Activated CD4-positive, alpha-beta memory T cell treated with anti-CD3 and anti-CD28 coated beads, Interleukin-2, amount 10 ng/mL, durations not matched to agents 7 days and 5 days (primary cell): ENCODE measurements at regions not wholly inside any gene's neighbourhood (a gene's known extent, or its start where the extent isn't known, plus 50 kb on each side); places are given as distances from the start of the nearest gene placed in this dataset.
"Not testable (repeated sequence)": the region's sequence is repeated elsewhere in the genome, so short reads cannot be mapped to it uniquely, and the experiment has no call there.

Source experiments
- CTCF ChIA-PET: fragments of 350-600 bp; sonication (Branson Sonifier 250); formaldehyde crosslinking; loops from one replicate; lab custom pipeline; 2021; ENCODE audit warnings: antibody characterized with exemption, inconsistent platforms; lab: Charles Lee
- POLR2A ChIA-PET: fragments of 350-600 bp; sonication (Branson Sonifier 250); formaldehyde crosslinking; loops from one replicate; lab custom pipeline; 2021; ENCODE audit warnings: antibody characterized with exemption; lab: Charles Lee
- DNase-seq: peaks from one replicate; pipeline ENCODE4 v3.0.0-alpha.2; 2020
- H3K27ac Mint-ChIP-seq: one replicate; pipeline ENCODE4 v1.8.0; 2021; ENCODE audit warnings: mild to moderate bottlenecking, mixed read lengths
- H3K27me3 Mint-ChIP-seq: one replicate; pipeline ENCODE4 v1.8.0; 2021; ENCODE audit warnings: mixed read lengths
- H3K36me3 Mint-ChIP-seq: one replicate; pipeline ENCODE4 v1.8.0; 2021; ENCODE audit warnings: low read depth, mixed read lengths
- H3K4me1 Mint-ChIP-seq: one replicate; pipeline ENCODE4 v1.8.0; 2021; ENCODE audit warnings: mixed read lengths
- H3K4me3 Mint-ChIP-seq: one replicate; pipeline ENCODE4 v1.8.0; 2021; ENCODE audit warnings: mild to moderate bottlenecking, mixed read lengths
- H3K9me3 Mint-ChIP-seq: one replicate; pipeline ENCODE4 v1.8.0; 2021; ENCODE audit warnings: mixed read lengths

DNA sequence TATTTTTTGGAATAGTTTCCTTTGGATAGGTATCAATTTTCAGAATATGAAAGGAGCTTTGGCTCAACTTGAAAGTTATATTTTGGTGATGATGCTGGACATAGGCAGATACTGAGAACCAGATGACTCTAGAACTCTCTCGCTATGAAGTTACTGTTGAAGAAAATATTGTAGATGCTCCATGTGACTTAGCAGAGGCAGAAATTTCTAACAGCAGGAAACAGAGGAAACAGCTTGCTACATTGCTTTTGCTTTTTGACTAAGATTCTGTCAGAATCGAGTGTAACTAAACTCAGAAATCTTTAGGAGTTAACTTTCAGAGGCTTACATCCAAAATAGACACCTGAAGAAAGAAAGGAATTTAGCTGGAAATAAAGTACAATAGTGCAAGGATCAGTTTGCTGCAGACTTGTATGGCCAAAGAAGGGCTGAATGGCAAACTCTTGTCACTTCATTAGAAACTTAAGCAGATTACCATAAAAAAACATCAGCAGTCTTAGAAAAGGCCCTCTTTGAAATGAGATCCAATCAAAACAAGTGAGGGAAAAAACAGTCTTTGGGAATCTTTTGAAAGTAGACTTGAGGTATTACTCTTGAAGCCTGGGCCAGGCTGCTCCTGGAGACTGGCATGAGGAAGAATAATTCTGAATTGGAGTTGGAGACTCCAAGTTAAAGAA, 911.8 kb downstream of the FSCB start:
- Mint-ChIP-seq H3K4me3 (no peak overlapping the region), H3K36me3 (no peaks in the 10 kb centered on the region), H3K27ac (no peak overlapping the region), H3K9me3 (peaks cover 21% of the 10 kb centered on the region), H3K4me1 (no peaks in the 10 kb centered on the region), H3K27me3 (no peaks in the 10 kb centered on the region)
- CTCF ChIA-PET = no interaction called here
- DNase-seq = no peak
- POLR2A ChIA-PET = no interaction called here

DNA sequence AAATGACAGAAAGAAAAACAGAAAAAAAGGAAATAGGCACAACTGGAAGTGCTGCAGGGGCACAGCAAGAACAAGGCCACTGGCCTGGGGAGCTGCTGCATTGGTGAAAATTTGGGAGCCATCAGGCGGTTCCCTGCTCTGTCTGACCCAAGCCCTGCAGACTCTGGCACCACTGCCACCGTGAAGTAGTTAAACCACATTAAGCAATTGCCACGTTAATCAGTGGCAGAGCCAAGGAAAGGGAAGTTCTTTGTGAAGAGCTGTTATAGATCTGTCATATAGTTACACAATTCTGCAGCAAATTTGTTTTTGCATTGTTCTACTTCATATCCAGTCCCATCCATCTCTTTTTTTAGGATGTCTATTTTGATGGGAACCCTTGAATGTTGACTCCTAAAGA, 915.3 kb downstream of the FSCB start:
- Mint-ChIP-seq H3K4me3 (no peak overlapping the region), H3K36me3 (no peaks in the 10 kb centered on the region), H3K27me3 (no peaks in the 10 kb centered on the region), H3K27ac (no peak overlapping the region), H3K9me3 (peaks cover 18% of the 10 kb centered on the region), H3K4me1 (no peaks in the 10 kb centered on the region)
- no peak for DNase-seq
- CTCF ChIA-PET = no interaction called here
- POLR2A ChIA-PET = no interaction called here

DNA sequence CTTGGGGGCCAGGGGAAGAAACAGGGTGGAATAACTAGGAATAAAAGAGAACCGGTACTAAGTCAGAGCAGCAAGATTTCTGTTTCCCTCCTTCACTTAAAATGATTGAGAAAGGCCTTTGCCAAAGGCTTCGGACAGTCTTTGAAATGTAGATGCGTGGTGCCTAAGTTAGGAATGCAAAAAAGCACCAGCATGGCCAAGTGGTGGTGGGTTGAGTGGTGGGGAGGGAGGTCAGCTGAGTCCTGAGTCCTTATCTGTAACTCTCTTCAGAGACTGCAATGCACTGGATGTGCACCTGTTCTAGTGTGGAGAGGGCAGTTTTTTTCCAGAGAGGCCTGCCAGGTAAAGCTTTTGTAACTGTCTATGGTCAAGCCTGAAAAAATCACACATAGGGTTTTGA, 919.9 kb downstream of the FSCB start:
- no peak for DNase-seq
- Mint-ChIP-seq H3K27me3 (no peaks in the 10 kb centered on the region), H3K36me3 (no peaks in the 10 kb centered on the region), H3K4me1 (no peaks in the 10 kb centered on the region), H3K9me3 (peaks cover 15% of the 10 kb centered on the region), H3K27ac (no peak overlapping the region), H3K4me3 (no peak overlapping the region)
- POLR2A ChIA-PET = no interaction called here
- CTCF ChIA-PET = interaction anchor here (0.6 kb wide), 1 partner anchor 8 kb away, joined by 3 read pairs; no protein-coding TSS in a partner anchor

DNA sequence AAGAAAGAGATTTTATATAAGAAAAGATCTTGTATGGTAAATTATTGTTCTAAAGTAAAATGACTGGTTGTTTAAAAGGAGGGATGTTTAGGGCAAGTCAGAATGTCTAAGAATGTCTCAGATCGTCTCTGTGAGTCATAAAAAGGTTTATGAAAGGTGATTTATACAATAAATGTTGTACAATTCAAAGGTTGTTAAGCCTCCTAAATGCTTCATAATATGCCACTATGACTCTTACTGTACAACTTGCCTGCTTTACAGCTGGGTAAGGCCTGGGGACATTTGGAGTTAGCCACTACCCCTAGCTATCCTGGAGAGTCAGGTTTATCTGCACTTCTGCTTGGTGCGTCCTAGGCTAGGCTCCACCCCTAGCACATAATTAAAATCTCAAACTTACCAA, 927.4 kb downstream of the FSCB start:
- DNase-seq = no peak
- CTCF ChIA-PET = no interaction called here
- H3K36me3 Mint-ChIP-seq = no peaks in the 10 kb centered on the region
- H3K4me3 Mint-ChIP-seq = no peak overlapping the region
- no peaks in the 10 kb centered on the region for H3K4me1 Mint-ChIP-seq
- no peaks in the 10 kb centered on the region for H3K27me3 Mint-ChIP-seq
- H3K9me3 Mint-ChIP-seq = peaks cover 12% of the 10 kb centered on the region
- H3K27ac Mint-ChIP-seq = no peak overlapping the region
- POLR2A ChIA-PET = no interaction called here

DNA sequence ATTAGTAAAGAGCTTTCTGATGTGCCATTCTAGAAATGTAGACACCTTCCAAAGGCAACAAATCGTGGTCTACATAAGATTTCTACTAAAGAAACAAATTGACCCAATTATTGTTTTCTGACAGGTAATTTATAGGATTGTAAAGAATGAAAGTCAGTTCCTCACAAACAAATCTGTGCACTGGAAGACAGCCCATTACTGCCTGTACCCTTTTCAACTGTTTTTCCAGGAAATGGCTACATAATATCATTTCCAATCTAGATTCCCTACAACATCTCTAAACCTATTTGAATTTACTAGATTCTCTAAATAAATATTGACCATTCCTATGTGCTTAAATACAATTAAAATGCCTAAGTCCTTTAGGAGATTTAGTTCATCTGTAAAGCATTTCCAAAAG, 939.1 kb downstream of the FSCB start:
- no peak for DNase-seq
- POLR2A ChIA-PET = no interaction called here
- Mint-ChIP-seq H3K27ac (no peak overlapping the region), H3K4me1 (no peaks in the 10 kb centered on the region), H3K4me3 (no peak overlapping the region), H3K9me3 (peaks cover 5% of the 10 kb centered on the region), H3K36me3 (no peaks in the 10 kb centered on the region), H3K27me3 (no peaks in the 10 kb centered on the region)
- CTCF ChIA-PET = no interaction called here

DNA sequence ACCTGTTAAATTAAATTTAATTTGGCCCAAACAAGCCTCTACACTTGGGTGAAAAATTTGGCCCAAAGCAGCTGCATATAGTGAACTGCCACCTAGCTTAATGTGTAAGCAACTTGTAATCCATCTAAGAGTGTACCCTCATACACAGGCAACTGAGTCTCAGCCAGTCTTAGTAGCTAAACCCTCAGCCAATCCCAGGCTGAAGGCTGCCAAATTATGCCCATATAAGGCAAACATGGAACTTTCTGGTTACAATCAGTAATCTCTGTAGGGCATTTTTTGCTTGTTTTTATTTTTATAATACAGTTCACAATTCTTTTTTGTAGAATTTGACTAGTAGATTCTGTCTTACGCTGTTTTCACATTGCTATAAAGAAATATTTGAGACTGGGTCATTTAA, 958.7 kb downstream of the FSCB start:
- no peak for DNase-seq
- Mint-ChIP-seq H3K9me3 (peaks cover 3% of the 10 kb centered on the region), H3K27me3 (no peaks in the 10 kb centered on the region), H3K4me1 (no peaks in the 10 kb centered on the region), H3K36me3 (no peaks in the 10 kb centered on the region), H3K4me3 (no peak overlapping the region), H3K27ac (no peak overlapping the region)
- ChIA-PET POLR2A (no interaction called here), CTCF (no interaction called here)

DNA sequence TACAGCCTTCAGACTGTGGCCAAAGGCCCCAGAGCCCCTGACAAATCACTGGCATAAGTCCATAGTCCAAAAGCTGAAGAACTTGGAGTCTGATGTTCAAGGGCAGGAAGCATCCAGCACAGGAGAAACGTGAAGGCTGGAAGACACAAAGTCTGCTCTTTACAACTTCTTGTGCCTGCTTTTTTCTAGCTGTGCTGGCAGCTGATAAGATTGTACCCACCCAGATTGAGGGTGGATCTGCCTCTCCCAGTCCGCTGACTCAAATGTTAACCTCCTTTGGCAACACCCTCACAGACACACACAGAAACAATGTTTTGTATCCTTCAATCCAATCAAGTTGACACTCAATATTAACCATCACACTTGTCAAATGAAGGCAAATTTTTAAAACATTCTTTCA, 959.5 kb downstream of the FSCB start:
- H3K4me3 Mint-ChIP-seq, POLR2A ChIA-PET, CTCF ChIA-PET, H3K4me1 Mint-ChIP-seq, DNase-seq, H3K27me3 Mint-ChIP-seq, H3K9me3 Mint-ChIP-seq, H3K27ac Mint-ChIP-seq, H3K36me3 Mint-ChIP-seq: not testable (repeated sequence)

DNA sequence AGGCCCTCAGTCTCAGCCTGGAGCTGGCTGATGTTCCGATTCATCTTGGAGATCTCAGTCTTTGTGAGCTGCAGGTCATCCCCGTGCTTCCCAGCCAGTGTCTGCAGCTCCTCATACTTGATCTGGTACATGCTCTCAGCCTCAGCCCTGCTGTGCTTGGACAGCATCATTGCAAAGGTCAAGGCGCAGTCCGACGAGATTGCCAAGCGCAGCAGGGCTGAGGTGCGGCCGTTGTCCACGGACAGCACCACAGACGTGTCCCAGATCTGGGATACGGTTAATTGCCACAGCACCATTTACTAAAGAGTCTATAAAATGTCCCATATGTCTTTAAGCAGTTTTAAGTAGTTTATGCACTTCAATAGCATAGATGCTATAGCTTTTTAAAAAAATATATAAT, 965.7 kb downstream of the FSCB start:
- CTCF ChIA-PET = no interaction called here
- Mint-ChIP-seq H3K9me3 (peaks cover 20% of the 10 kb centered on the region), H3K27ac (no peak overlapping the region), H3K4me3 (no peak overlapping the region), H3K36me3 (no peaks in the 10 kb centered on the region), H3K4me1 (no peaks in the 10 kb centered on the region), H3K27me3 (no peaks in the 10 kb centered on the region)
- POLR2A ChIA-PET = no interaction called here
- no peak for DNase-seq

DNA sequence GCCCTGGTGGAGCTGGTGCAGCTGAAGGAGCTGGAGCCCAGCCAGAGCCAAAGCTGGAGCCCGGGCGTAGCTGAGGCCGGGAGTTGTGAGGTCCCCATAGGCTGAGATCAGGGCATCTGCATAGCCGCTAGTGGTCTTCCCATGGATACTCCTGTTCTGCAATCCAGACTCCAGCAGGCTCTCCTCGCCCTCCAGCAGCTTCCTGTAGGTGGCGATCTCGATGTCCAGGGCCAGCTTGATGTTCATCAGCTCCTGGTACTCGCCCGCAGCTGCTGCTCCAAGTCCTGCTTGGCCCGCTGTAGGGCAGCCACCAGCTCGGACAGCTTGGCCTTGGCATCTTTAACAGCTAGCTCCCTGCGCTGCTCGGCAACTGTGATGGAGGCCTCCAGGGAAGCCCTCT, 966.1 kb downstream of the FSCB start:
- ChIA-PET POLR2A (no interaction called here), CTCF (no interaction called here)

DNA sequence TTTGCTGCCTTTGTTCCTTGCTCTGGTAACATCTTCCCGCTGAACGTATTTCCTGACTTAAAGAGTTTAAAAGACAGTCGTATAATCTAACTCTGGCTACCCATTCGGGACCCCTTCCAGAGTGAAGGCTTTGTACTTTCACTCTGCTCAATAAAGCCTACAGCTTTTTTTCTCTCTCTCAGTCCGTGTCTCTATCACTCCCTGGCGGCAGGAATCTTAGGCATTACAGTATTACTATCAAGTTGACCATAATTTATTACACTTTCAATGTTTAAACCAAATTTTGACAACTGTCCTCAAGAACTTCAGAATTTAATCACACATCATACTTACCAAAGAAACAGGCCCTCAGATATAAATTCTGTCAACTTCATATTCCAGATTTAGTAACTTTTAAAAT, 967.9 kb downstream of the FSCB start:
- no peaks in the 10 kb centered on the region for H3K27me3 Mint-ChIP-seq
- CTCF ChIA-PET = no interaction called here
- no peaks in the 10 kb centered on the region for H3K4me1 Mint-ChIP-seq
- H3K27ac Mint-ChIP-seq = no peak overlapping the region
- H3K4me3 Mint-ChIP-seq = no peak overlapping the region
- peaks cover 27% of the 10 kb centered on the region for H3K9me3 Mint-ChIP-seq
- no peaks in the 10 kb centered on the region for H3K36me3 Mint-ChIP-seq
- no peak for DNase-seq
- POLR2A ChIA-PET = no interaction called here

More for the DNA sequence above, 966.1 kb downstream of the FSCB start:
- Mint-ChIP-seq H3K4me3 (no peak overlapping the region), H3K27me3 (no peaks in the 10 kb centered on the region), H3K9me3 (peaks cover 20% of the 10 kb centered on the region), H3K36me3 (no peaks in the 10 kb centered on the region), H3K4me1 (no peaks in the 10 kb centered on the region), H3K27ac (no peak overlapping the region)
- DNase-seq = no peak

DNA sequence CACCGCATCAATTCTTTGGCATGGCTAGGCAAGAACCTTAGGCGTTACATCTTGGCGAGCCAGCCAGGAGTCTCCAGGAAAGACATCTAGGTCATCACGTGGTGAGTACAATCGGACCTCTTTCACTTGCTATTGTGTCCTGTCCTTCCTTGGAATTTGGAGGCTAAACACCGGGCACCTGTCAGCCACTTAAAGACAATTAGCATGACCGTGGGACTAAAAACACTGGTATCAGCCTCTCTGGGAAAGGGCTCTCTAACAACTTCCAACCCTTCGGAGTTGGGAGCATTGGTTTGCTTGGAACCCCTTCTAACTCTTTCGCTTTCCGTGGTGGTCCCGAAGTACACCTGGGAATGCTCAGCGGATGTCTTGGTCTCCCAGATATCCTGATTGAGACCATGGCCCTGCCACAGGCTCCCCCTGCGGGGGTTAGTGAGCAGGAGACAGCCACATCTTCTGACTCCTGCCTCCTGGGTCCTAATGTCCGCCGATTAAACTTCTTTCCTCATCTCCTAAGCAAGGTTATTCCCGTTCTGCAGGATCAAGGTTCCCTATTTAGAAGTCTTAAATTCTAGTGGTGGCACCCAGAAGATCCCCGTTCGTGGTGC, 971.7 kb downstream of the FSCB start:
- no peak overlapping the region for H3K4me3 Mint-ChIP-seq
- no peaks in the 10 kb centered on the region for H3K4me1 Mint-ChIP-seq
- CTCF ChIA-PET = no interaction called here
- peaks cover 28% of the 10 kb centered on the region for H3K9me3 Mint-ChIP-seq
- DNase-seq = no peak
- POLR2A ChIA-PET = no interaction called here
- H3K27me3 Mint-ChIP-seq = no peaks in the 10 kb centered on the region
- H3K27ac Mint-ChIP-seq = no peak overlapping the region
- no peaks in the 10 kb centered on the region for H3K36me3 Mint-ChIP-seq

DNA sequence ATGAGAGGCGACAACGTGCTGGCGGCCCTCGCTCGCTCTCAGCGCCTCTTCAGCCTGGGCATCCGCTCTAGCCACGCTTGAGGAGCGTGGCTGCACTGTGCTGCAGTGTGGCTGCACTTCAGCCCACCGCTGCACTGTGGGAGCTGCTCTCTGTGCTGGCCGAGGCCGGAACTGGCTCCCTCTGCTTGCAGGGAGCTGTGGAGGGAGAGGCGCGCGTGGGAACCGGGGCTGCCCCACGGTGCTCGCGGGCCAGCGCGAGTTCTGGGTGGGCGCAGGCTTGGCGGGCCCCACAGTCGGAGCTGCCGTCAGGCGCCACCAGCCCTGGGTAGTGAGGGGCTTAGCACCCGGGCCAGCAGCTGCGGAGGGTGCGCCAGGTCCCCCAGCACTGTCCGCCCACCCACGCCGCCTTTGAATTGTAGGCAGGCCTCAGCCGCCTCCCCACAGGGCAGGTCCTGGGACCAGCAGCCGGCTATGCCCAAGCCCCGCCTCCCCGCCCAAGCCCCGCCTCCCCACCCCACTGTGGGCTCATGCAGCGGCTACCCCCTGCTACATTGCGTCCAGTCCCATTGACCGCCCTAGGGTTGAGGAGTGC, 974.2 kb downstream of the FSCB start:
- H3K36me3 Mint-ChIP-seq = no peaks in the 10 kb centered on the region
- H3K27me3 Mint-ChIP-seq = no peaks in the 10 kb centered on the region
- DNase-seq = no peak
- no peaks in the 10 kb centered on the region for H3K4me1 Mint-ChIP-seq
- ChIA-PET POLR2A (no interaction called here), CTCF (no interaction called here)
- H3K27ac Mint-ChIP-seq = no peak overlapping the region
- H3K9me3 Mint-ChIP-seq = peaks cover 22% of the 10 kb centered on the region
- no peak overlapping the region for H3K4me3 Mint-ChIP-seq

DNA sequence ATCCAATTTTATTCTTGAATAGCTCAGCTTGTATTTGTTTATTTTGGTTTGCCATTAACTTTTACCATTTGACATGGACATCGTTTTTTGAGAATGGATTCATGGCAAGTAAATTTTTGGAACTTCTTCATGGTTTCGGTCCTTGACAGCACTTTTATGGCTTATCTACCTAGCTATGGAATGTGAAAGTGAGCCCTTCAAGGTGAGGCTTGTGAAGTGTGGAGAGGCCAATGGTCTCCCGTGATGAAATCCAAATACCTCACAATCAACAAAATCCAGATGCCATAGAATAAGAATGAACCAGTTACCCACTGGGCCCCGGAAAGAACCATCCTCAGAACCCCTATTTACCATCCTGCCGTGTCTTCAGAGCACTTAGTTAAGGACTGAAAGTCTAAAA, 978.8 kb downstream of the FSCB start:
- POLR2A ChIA-PET = no interaction called here
- DNase-seq = no peak
- no peak overlapping the region for H3K4me3 Mint-ChIP-seq
- no peak overlapping the region for H3K27ac Mint-ChIP-seq
- H3K9me3 Mint-ChIP-seq = no peaks in the 10 kb centered on the region
- no peaks in the 10 kb centered on the region for H3K27me3 Mint-ChIP-seq
- no peaks in the 10 kb centered on the region for H3K36me3 Mint-ChIP-seq
- CTCF ChIA-PET = no interaction called here
- H3K4me1 Mint-ChIP-seq = no peaks in the 10 kb centered on the region

DNA sequence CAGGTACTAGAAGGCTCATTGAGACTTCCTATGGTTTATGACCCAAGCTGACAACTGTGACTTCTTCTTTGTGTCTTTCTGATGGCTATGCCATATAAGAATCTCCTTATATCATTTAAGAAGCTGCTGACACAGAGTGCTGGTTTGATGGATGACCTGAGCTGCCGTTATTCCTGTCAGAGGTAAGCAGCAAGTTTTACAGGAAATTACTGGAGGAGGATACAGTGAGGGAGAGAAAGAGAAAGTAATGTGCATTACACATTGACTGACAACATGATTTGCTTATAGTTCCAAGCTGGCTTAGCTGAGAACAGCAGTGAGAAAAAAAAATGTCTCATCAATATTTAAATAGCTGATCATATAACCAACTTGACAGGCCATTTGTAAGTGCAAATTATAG, 981.4 kb downstream of the FSCB start:
- CTCF ChIA-PET = no interaction called here

More for the DNA sequence above, 981.4 kb downstream of the FSCB start:
- Mint-ChIP-seq H3K27me3 (no peaks in the 10 kb centered on the region), H3K27ac (no peak overlapping the region), H3K36me3 (no peaks in the 10 kb centered on the region), H3K4me1 (no peaks in the 10 kb centered on the region), H3K9me3 (no peaks in the 10 kb centered on the region), H3K4me3 (no peak overlapping the region)
- no peak for DNase-seq
- POLR2A ChIA-PET = no interaction called here
